GM18951 (cell line): ENCODE measurements at regions not wholly inside any gene's neighbourhood (a gene's known extent, or its start where the extent isn't known, plus 50 kb on each side); places are given as distances from the start of the nearest gene placed in this dataset.

ENCODE experiments used
- POLR2A ChIP-seq: IDR thresholded peaks from 4 replicates; pipeline ENCODE4 v1.6.1; 2011; ENCODE audit warnings: mild to moderate bottlenecking; ENCODE audit not compliant: insufficient read length, insufficient read depth; ENCODE audit errors: extremely low read depth
- in situ Hi-C: fragments of 300-500 bp; cut with MboI; formaldehyde crosslinking; loops from one replicate; pipeline ENCODE4 v1.12.0; 2022; ENCODE audit warnings: low sequenced_read_pairs, mixed read lengths, inconsistent platforms; ENCODE audit not compliant: unreplicated experiment

DNA sequence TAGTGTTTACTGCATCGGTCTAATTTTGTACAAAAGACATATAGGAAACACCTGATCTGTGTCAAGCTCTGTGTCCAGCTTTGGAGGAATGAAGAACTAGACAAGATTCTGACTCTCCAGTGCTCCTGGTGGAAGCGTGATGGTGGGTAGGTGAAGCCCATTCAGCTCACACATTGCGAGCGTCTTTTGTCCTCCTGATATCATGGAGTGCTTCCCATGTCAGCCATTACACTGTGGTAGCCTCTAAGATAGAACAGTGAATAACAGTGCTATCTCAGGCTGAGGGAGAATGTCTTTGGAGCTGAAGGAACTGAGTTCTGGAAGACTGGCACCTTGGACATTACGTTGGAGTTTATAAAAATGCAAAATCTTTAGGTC, 350.2 kb downstream of the CYRIA start:
- in situ Hi-C loops = no loop called here
- no peak for TF ChIP-seq POLR2A

GRCh38 chr2:16314691-16315457, 350.8 kb downstream of the CYRIA start:
- TF ChIP-seq POLR2A = no peak
- in situ Hi-C loops = no loop called here

DNA sequence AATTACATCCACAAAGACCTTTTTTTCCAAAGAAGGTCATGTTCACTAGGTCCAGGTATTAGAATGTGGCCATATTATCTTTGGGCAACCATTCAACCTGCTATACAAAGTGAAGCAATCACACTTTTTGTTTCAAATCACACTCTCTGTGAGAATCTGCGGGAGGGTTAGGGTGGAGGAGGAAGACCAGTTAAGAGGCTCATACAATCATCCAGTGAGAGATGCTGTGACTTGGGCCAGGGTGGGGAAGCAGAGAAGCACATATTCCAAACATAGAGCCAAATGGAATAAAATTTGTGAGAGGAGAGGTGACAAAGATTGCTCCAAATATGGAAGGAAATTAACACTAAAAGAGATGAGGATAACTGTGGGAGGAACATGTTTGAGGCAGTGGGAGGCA, 351.6 kb downstream of the CYRIA start:
- in situ Hi-C loops = no loop called here
- no peak for TF ChIP-seq POLR2A

- in situ Hi-C loops = no loop called here
- no peak for TF ChIP-seq POLR2A
Observed at GRCh38 chr2:16313235-16313975, 352.2 kb downstream of the CYRIA start.

DNA sequence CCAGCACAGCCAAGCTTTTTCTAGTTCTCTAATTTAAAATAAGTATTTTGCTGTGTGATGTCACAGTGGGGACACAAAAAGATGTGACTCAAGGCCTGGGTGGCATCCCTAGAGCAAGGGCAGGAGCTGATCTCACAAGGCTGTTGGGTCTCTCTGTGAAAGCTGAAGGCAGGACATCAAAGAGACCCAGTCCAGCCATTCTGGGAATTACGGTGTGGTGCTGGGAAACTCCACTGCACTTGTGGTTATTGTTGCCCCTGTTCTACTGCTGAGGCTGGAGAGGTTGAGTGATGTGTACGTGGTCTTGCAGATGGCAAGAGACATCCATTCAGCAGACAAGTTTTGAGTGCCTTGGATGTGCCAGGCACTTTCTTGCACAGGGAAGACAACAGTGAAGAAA, 352.9 kb downstream of the CYRIA start:
- TF ChIP-seq POLR2A = no peak
- in situ Hi-C loops = no loop called here

DNA sequence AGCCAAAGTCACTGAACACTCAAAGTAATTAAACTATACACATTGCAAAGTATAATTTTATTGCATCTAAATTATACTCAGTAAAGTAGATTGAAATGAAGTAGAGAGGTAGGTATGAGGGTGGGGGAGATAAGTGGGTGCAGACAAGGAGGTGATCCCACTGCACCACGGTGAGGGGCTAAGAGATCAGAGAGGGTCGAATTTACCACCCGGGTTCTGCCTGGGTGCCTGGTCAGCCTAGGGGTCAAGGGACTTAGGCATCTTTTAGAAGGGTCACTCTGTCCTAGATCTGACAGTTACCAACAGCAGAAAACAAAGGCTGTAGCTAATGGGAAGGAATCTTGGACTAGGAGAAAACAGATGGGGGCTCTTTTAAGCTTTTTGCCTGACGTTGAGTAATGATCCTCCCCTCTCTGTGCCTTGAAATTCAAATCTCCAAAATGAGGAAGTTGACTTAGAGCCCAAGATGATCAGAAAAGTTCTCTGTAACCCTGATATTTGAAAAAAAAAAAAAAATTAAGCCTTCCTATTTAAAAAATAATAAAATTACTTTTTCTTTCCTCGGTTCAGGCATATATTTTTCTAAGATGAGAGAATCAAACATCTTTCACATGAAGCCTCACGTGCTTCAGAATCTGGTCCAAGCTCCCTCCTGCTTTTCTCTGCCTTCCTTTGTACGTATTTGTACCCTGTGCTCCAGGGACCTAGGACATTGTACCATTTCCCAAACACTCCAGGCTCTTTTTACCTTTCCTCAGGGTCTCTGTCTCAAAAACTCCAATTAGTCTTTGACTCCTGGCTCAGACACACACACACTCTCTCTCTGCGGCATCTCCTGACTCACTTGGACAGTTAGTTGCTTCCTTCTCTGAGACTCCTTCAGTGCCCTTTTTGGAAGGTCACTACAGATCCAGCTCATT, 353.9 kb downstream of the CYRIA start:
- in situ Hi-C loops = no loop called here
- no peak for TF ChIP-seq POLR2A

- in situ Hi-C loops = no loop called here
- no peak for TF ChIP-seq POLR2A
Observed at GRCh38 chr2:16308816-16309215, 356.8 kb downstream of the CYRIA start.

DNA sequence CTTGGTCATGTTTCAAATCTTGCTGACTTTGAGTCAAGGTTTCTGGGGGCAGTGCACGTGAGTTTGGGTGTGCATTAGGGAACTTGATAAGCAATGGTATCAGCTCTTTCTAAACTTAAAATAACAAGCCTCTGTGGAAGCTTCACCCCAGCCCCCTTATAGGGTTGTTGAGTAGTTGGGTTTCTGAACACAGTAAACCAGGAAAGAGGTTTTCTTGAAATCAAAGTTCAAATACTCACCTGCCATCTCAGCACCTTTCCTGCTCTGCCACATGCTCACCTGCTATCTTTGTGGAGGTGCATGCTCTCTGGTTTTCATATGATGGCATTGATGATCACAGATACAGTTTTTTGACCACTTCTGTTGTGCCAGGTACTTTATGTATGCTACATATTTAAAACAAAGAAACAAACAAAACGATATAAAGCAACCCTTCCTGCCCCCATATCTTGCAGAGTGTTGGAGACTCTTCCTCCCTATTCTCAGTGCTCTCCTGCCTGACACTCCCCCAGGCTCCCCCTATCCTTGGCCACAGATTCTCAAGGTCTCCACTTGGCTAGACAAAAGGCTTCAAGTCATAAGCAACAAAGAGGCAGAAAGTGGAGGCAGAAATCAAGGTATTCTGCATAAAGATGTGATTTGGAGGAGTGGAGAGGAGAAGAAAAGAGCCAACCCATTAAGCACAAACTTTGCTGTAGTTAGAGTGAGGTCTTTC, 360.6 kb downstream of the CYRIA start:
- in situ Hi-C loops = no loop called here
- TF ChIP-seq POLR2A = no peak

- in situ Hi-C loops = no loop called here
- TF ChIP-seq POLR2A = no peak
Observed at GRCh38 chr2:16303761-16304160, 361.9 kb downstream of the CYRIA start.

- in situ Hi-C loops = no loop called here
Observed at GRCh38 chr2:16303273-16303577, 362.4 kb downstream of the CYRIA start.

GRCh38 chr2:16302431-16303272, 362.3 kb downstream of the MYCN start:
- no peak for TF ChIP-seq POLR2A
- in situ Hi-C loops = no loop called here

More at GRCh38 chr2:16303273-16303577, 362.4 kb downstream of the CYRIA start:
- TF ChIP-seq POLR2A = no peak

- TF ChIP-seq POLR2A = no peak
- in situ Hi-C loops = no loop called here
Observed at GRCh38 chr2:16301961-16302360, 361.6 kb downstream of the MYCN start.

DNA sequence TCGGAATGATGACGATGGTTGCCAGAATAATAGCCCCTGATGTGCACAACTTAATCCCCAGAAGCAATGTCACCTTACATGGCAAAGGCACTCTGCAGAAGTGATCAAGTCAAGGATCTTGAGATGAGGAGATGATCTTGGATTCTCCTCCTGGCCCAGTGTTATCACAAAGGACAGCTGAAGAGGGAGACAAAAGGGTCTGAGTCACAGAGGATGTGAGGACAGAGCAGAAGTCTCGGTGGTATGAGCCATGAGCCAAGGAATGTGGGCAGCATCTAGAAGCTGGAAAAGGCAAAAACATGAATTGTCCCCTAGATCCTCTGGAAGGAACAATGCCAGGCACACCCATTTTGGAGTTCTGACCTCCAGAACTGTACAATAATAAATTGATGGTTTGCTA, 358.5 kb downstream of the MYCN start:
- in situ Hi-C loops = loop anchor here (25.0 kb wide), 1 partner anchor 362 kb away; the partner anchor contains the start of gene MYCN
- TF ChIP-seq POLR2A = no peak
